Activated CD4-positive, CD25-positive, alpha-beta regulatory T cell (primary cell): ENCODE measurements at regions not wholly inside any gene's neighbourhood (a gene's known extent, or its start where the extent isn't known, plus 50 kb on each side); places are given as distances from the start of the nearest gene placed in this dataset.
A peak's percentile ranks its signal among the peaks of the same experiment; 100 is the strongest.

Experiments used
- DNase-seq, 4 experiments: peaks; one replicate each; lab custom pipeline; 2025; lab: John Stamatoyannopoulos, UW

DNA sequence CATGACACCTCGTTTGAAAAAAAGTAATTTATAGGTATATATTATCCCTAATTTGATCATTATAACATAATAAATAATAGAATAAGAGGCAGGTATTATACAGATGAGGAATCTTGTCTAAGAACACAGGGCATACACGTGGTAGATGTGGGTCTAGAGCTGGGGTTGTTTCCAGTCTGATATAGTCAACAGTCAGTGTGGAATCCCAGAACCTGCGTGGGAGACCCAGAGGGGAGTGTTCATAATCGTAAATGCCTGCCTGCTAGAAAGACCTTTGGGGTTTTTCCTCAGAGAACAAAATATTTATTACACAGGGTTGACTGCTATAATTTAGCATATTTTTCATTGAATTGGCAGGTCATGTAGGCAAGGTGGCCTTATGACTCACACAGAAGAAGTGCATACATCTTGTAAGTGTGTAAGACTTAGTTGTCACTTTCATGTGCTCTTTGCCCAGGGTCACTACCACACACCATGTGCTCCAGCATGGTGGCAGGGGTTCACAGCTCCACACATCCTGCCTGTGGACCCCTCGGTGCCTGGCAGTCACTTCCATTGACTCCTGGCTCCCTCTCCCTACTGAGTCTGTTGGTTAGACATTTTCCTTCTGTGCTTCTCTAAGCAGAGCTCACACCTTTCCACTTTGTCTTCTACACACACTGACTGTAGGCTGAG, 94.9 kb upstream of the IKZF1 start:
- DNase-seq, result peak in 1 of 4 experiments; percentile 17

DNA sequence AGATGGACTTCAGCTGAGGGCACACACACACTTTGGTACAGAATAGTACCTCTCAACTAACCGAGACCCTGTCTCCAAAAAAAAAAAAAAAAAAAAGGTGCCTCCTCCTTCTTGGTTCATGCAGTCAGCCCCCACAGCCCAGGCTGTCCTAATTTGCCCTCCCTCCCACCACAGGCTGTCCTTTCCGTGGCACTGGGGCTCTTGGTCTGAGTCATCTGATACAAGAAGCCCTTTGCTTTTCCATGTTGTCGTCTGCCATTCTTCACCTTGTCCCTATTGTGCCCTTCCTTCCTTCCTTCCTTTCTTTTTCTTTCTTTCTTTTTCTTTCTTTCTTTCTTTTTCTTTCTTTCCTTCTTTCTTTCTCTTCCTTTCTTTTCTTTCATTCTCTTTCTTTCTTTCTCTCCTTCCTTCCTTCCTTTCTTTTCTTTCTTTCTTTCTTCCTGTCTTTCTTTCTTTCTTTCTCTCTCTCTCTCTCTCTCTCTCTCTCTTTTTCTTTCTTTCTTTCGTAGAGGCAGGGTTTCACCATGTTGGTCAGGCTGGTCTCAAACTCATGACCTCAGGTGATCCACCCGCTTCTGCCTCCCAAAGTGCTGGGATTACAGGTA, 96.0 kb upstream of the IKZF1 start:
- DNase-seq, result no peak

DNA sequence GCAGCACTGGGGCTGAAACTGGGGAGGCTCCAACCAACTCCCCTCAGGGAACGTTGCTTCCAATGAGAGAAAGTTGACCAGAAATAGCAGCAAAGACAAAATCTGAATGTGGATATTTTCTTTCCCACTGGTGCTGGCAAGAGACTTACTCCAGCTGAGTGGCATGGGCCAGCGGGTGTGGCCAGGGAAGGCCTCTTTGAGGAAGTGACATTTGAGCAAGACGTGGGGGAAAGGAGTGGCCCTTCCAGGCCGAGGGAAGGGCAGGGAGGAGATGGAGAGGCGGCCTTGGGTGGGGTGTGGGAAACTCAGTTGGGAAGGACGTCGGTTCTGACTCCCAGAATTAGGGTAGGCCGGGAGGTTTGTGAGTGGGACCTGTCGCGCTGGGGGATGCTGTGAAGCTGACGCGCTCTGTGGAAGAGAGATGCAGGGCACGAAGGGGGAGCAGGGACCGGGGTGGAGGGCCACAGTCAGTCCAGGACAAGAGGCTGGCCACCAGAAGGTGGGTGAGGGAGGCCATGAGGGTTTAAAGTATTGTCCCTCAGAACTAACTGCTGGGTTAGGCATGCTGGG, 96.7 kb upstream of the IKZF1 start:
- no peak for DNase-seq

DNA sequence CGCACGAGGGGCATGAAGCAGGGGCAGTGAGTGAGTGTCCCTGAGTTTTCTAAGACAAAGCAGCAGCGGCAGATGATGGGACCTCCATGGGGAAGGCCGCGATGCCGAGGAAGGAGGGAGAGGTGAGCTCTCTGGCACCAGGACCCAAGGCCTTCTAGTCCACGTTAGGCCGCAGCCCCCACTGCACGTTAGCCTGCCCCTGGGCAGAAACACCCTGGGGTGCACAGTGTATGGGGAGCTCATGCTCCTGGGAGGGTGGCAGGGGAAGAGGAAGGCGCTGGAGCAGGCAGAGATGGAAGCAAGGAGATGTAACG, 97.3 kb upstream of the IKZF1 start:
- no peak for DNase-seq

DNA sequence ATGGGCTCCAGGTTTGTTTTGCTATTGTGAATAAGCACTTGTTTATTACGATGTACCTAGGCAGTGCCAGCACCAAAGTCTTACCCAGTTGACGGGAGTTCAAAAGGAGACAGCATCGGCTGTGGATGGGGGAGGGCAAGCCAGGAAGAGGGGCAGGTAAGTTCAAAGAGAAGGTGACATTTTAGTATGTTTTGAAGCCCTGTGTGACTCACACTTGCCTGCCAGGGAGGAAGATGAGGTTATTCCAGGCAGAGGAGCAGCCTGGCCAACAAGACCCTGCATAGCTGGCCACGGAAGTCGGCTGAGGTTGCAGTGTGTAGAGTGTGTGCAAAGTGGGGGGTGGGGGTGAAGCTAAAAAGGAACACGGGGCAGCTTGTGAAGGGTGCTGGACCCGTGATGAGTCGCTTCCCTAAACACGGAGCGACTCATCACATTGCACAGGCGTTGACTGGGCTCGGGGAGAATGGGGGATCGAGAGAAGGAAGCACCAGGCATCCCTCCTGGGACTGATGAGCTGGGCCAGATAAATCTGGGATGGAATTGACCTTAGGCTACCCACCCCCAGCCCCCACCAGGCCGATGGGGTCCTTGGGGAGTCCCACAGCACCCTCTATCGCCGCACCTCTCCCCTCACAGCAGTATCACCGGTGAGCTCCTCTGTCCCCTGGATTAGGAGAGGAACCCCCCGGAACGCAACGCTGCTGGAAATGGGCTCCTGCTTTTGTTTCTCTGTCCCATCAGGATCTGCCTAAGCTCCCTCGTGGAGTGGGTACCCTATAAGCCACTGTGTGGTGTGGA, 97.9 kb upstream of the IKZF1 start:
- DNase-seq, result peak; percentile 16 to 50 (median 36)

DNA sequence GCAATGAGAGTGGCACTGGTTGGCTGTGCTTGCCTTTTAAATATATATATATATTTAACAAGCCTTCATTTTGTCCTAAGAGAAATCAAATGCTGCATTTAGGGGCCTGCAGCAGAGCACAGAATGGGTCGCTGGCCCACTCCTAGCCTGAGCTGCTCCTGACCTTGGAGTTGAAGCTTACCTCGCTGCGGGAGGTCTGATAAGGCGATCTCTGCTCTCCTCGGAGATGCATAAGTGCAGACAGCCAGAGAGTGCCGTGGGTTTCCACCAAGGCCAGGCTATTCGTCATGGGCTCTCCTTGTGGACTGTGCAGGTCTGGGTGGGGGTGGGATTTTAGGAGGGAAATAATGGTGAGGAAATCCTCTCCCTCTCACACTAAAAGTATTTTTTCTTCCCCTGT, 99.5 kb upstream of the IKZF1 start:
- no peak for DNase-seq

- DNase-seq, result no peak
These were observed 99.9 kb upstream of the IKZF1 start for GRCh38 chr7:50204581-50204980.

GRCh38 chr7:50203521-50203920, 101.0 kb upstream of the IKZF1 start:
- no peak for DNase-seq

GRCh38 chr7:50202052-50202555, 102.4 kb upstream of the IKZF1 start:
- DNase-seq, result no peak

GRCh38 chr7:50199824-50200223, 104.7 kb upstream of the IKZF1 start:
- no peak for DNase-seq

DNA sequence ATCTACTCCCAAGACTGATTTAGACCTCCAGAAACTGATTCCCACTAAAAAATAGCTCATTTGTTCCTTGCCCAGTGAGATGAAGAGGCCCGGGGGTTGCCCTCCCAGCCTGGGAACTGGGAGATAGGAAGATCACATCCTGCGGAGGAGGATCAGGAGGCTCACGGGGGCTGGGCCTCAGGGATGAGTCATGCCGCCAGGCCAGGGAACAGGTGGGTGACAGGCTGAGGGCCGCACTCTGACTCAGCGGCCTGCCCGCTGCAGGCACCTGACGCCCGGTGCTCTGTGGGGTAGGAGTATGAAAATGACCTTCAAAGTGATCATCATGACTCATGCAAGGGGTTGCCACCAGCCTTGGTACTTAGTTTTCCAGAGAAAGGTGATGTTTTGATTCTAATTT, 104.5 kb upstream of the ZPBP start:
- peak in 3 of 4 experiments; percentile 10 to 48 (median 40) for DNase-seq

GRCh38 chr7:50196719-50197118, 103.7 kb upstream of the ZPBP start:
- no peak for DNase-seq

DNA sequence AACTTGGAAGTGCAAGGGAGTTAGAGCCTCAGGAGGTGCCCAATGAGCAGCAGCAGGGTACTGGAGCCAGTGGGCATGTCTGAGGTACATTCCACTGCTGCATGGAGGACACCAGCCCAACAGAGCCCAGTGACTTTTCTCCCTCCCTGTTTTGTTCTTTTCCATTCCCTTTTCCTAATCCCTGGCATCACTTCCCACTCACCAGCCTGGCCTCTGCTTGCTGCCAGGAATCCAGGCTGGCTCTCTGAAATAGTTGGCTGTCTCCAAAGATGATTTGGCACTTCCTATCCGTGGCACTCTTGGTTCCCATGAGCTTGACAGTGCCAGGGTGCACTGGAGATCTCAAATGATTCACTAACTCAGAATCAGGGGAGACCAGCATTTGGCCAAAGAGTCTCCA, 97.7 kb upstream of the ZPBP start:
- no peak for DNase-seq

- no peak for DNase-seq
These were observed 96.3 kb upstream of the ZPBP start for GRCh38 chr7:50189371-50189770.

GRCh38 chr7:50185951-50186682, 93.1 kb upstream of the ZPBP start:
- no peak for DNase-seq

- no peak for DNase-seq
These were observed 92.2 kb upstream of the ZPBP start for GRCh38 chr7:50185208-50185607.

GRCh38 chr7:50184271-50184990, 91.4 kb upstream of the ZPBP start:
- DNase-seq, result no peak

GRCh38 chr7:50182759-50183158, 89.7 kb upstream of the ZPBP start:
- no peak for DNase-seq

GRCh38 chr7:50181081-50181480, 88.0 kb upstream of the ZPBP start:
- DNase-seq, result no peak

- DNase-seq, result no peak
These were observed 85.1 kb upstream of the ZPBP start for GRCh38 chr7:50178166-50178565.

- DNase-seq, result no peak
These were observed 81.9 kb upstream of the ZPBP start for GRCh38 chr7:50174948-50175347.
